H9 (cell line): ENCODE measurements at regions not wholly inside any gene's neighbourhood (a gene's known extent, or its start where the extent isn't known, plus 50 kb on each side); places are given as distances from the start of the nearest gene placed in this dataset.

Experiments
- DNase-seq: peaks from one replicate; pipeline ENCODE4 v3.0.0-alpha.2; 2017
- H2AFZ ChIP-seq: one replicate; pipeline ENCODE4 v1.6.1; 2013; ENCODE audit warnings: mild to moderate bottlenecking, low read length, control low read depth, moderate library complexity
- H2AK5ac ChIP-seq: 2 replicates; pipeline ENCODE4 v1.6.1; 2013; ENCODE audit warnings: low read length, control low read depth, mixed read lengths; ENCODE audit not compliant: insufficient read length
- H2BK120ac ChIP-seq: one replicate; pipeline ENCODE4 v1.6.1; 2013; ENCODE audit warnings: low read depth, mild to moderate bottlenecking, low read length, control low read depth, inconsistent platforms; ENCODE audit not compliant: poor library complexity, severe bottlenecking
- H2BK12ac ChIP-seq: 2 replicates; pipeline ENCODE4 v1.6.1; 2013; ENCODE audit warnings: low read length, control low read depth, mixed read lengths, low read depth; ENCODE audit not compliant: insufficient read length
- H2BK15ac ChIP-seq: 2 replicates; pipeline ENCODE4 v1.6.1; 2013; ENCODE audit warnings: low read depth, low read length, control low read depth
- H2BK20ac ChIP-seq: one replicate; pipeline ENCODE4 v1.6.1; 2013; ENCODE audit warnings: low read depth, mild to moderate bottlenecking, low read length, control low read depth, inconsistent platforms; ENCODE audit not compliant: poor library complexity, severe bottlenecking
- H2BK5ac ChIP-seq: 2 replicates; pipeline ENCODE4 v1.6.1; 2013; ENCODE audit warnings: low read length, control low read depth, mixed read lengths; ENCODE audit not compliant: insufficient read length
- H3K14ac ChIP-seq: 2 replicates; pipeline ENCODE4 v1.6.1; 2013; ENCODE audit warnings: low read length, control low read depth; ENCODE audit not compliant: insufficient read depth
- H3K18ac ChIP-seq: 2 replicates; pipeline ENCODE4 v1.6.1; 2013; ENCODE audit warnings: low read depth, mild to moderate bottlenecking, mixed read lengths, low read length, control low read depth; ENCODE audit not compliant: insufficient read length
- H3K23ac ChIP-seq: 2 replicates; pipeline ENCODE4 v1.6.1; 2013; ENCODE audit warnings: low read length, control low read depth, mixed read lengths, low read depth; ENCODE audit not compliant: insufficient read length
- H3K23me2 ChIP-seq: 2 replicates; pipeline ENCODE4 v1.6.1; 2013; ENCODE audit warnings: low read depth, mild to moderate bottlenecking, mixed read lengths, low read length, control low read depth; ENCODE audit not compliant: insufficient read length, poor library complexity, severe bottlenecking
- H3K27ac ChIP-seq: 2 replicates; pipeline ENCODE4 v1.5.1; 2013; ENCODE audit warnings: low read length, control low read depth, mixed read lengths, low read depth; ENCODE audit not compliant: insufficient read length
- H3K27me3 ChIP-seq: 2 replicates; pipeline ENCODE4 v1.6.1; 2013; ENCODE audit warnings: low read length, control low read depth, inconsistent platforms; ENCODE audit not compliant: insufficient read depth
- H3K4ac ChIP-seq: 2 replicates; pipeline ENCODE4 v1.6.1; 2013; ENCODE audit warnings: low read depth, mild to moderate bottlenecking, control low read depth, inconsistent platforms, low read length, moderate library complexity
- H3K4me1 ChIP-seq: 2 replicates; pipeline ENCODE4 v1.6.1; 2013; ENCODE audit warnings: low read length, control low read depth, inconsistent platforms; ENCODE audit not compliant: insufficient read depth
- H3K4me2 ChIP-seq: 2 replicates; pipeline ENCODE4 v1.6.1; 2013; ENCODE audit warnings: low read length, control low read depth, mixed read lengths; ENCODE audit not compliant: insufficient read length, insufficient read depth
- H3K56ac ChIP-seq: 2 replicates; pipeline ENCODE4 v1.6.1; 2013; ENCODE audit warnings: low read depth, mild to moderate bottlenecking, mixed read lengths, low read length, control low read depth; ENCODE audit not compliant: insufficient read length
- H3K79me1 ChIP-seq: 2 replicates; pipeline ENCODE4 v1.6.1; 2013; ENCODE audit warnings: low read depth, mild to moderate bottlenecking, moderate library complexity, low read length, control low read depth, inconsistent platforms; ENCODE audit not compliant: insufficient read depth, poor library complexity, severe bottlenecking
- H3K79me2 ChIP-seq: 2 replicates; pipeline ENCODE4 v1.6.1; 2013; ENCODE audit warnings: low read length, control low read depth, inconsistent platforms; ENCODE audit not compliant: insufficient read depth
- H3K9ac ChIP-seq: 2 replicates; pipeline ENCODE4 v1.6.1; 2013; ENCODE audit warnings: low read length, control low read depth, mixed read lengths; ENCODE audit not compliant: insufficient read length; ENCODE audit errors: extremely low read depth
- H3K9me3 ChIP-seq: one replicate; pipeline ENCODE4 v1.6.1; 2013; ENCODE audit warnings: low read depth, low read length, inconsistent platforms; ENCODE audit not compliant: control insufficient read depth
- H3T11ph ChIP-seq: one replicate; pipeline ENCODE4 v1.6.1; 2013; ENCODE audit warnings: mild to moderate bottlenecking, low read length, control low read depth, inconsistent platforms
- H4K20me1 ChIP-seq: one replicate; pipeline ENCODE4 v1.6.1; 2013; ENCODE audit not compliant: control insufficient read depth, insufficient read length, insufficient read depth
- H4K5ac ChIP-seq: 2 replicates; pipeline ENCODE4 v1.6.1; 2013; ENCODE audit warnings: low read depth, mild to moderate bottlenecking, mixed read lengths, low read length, control low read depth; ENCODE audit not compliant: insufficient read length
- H4K8ac ChIP-seq: replicated peaks from 2 replicates; pipeline ENCODE4 v1.6.1; 2013; ENCODE audit warnings: low read length, control low read depth, mixed read lengths, low read depth; ENCODE audit not compliant: insufficient read length
- H4K91ac ChIP-seq: 2 replicates; pipeline ENCODE4 v1.6.1; 2013; ENCODE audit warnings: low read depth, mild to moderate bottlenecking, moderate library complexity, mixed read lengths, low read length, control low read depth; ENCODE audit not compliant: insufficient read length
- H3K27ac Mint-ChIP-seq, 3 experiments: 2 replicates in 2 of 3; 3 replicates in 1 of 3; pipeline ENCODE4 v1.8.0; 2020 to 2021; ENCODE audit warnings: mixed read lengths in 3 of 3, mild to moderate bottlenecking in 1 of 3, moderate library complexity in 1 of 3
- H3K27me3 Mint-ChIP-seq: 2 replicates; pipeline ENCODE4 v1.8.0; 2021; ENCODE audit warnings: low read depth, mild to moderate bottlenecking, moderate library complexity, mixed read lengths
- H3K36me3 Mint-ChIP-seq, 3 experiments: 2 replicates in 2 of 3; 3 replicates in 1 of 3; pipeline ENCODE4 v1.8.0; 2020 to 2021; ENCODE audit warnings: low read depth in 3 of 3, mixed read lengths in 3 of 3; ENCODE audit not compliant: insufficient read depth in 1 of 3
- H3K4me1 Mint-ChIP-seq, 2 experiments: 2 replicates each; pipeline ENCODE4 v1.8.0; 2020; ENCODE audit warnings: mixed read lengths in 2 of 2
- H3K4me3 Mint-ChIP-seq, 2 experiments: 2 replicates in 1 of 2; 3 replicates in 1 of 2; pipeline ENCODE4 v1.8.0; 2020 to 2021; ENCODE audit warnings: mild to moderate bottlenecking in 2 of 2, mixed read lengths in 2 of 2, moderate library complexity in 1 of 2
- H3K9me3 Mint-ChIP-seq, 2 experiments: 2 replicates in 1 of 2; 3 replicates in 1 of 2; pipeline ENCODE4 v1.8.0; 2020; ENCODE audit warnings: mild to moderate bottlenecking in 2 of 2, mixed read lengths in 2 of 2, moderate library complexity in 1 of 2
- WGBS: extraction: QIAGEN DNeasy Blood & Tissue Kit; methylation state at CpG from one replicate; pipeline ENCODE4 v1.1.7; 2013; ENCODE audit warnings: missing lambda C conversion rate, low lambda C conversion rate, mixed read lengths; ENCODE audit not compliant: insufficient read length; ENCODE audit errors: extremely low coverage; 5-methylcytosine and 5-hydroxymethylcytosine counted together
- TF ChIP-seq, protein P1 (sequence below): fragments of 200-600 bp; sonication (generic); conservative IDR thresholded peaks from 3 replicates; pipeline ENCODE4 v1.8.0; 2021; ENCODE audit warnings: antibody characterized with exemption, mild to moderate bottlenecking

DNA sequence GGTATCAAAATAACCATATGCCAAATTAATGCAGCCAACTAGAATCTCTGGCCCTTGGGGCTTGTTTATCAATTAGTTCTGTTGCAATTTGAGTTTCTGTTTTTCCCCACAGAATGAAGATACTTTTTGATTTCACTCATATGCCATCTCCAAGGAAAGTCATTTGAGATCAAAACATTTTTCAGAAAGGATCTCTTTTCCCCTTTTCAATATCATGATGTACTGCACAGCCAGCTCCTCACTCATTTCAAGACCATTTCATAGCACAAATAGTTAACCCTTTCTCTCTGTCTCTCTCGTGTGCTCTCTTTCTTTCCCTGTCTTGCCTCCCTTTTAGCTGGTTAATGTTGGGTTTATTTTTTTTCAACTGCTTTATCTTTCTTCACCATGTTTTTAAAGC lies 387.3 kb downstream of the STK39 start:
- no peak overlapping the region for H3K18ac ChIP-seq
- H3K4ac ChIP-seq: no peak overlapping the region
- H3T11ph ChIP-seq: no peak overlapping the region
- no peak overlapping the region for H4K91ac ChIP-seq
- H3K79me2 ChIP-seq: no peaks in the 10 kb centered on the region
- no peak overlapping the region for H2BK12ac ChIP-seq
- H3K4me3 Mint-ChIP-seq: no peak overlapping the region
- H3K36me3 Mint-ChIP-seq: peaks cover 18 to 30% (median 25%) of the 10 kb centered on the region in 3 experiments
- no peaks in the 10 kb centered on the region for H3K23me2 ChIP-seq
- H3K14ac ChIP-seq: no peak overlapping the region
- H3K23ac ChIP-seq: no peak overlapping the region
- no CpG with 5 or more reads among the region's 1 CpG for WGBS
- H3K4me1 Mint-ChIP-seq: peaks cover 52 to 62% of the 10 kb centered on the region in 2 experiments
- no peaks in the 10 kb centered on the region for H3K27me3 ChIP-seq
- H3K9me3 Mint-ChIP-seq: peaks cover 21 to 25% of the 10 kb centered on the region in 2 experiments
- no peak overlapping the region for H4K5ac ChIP-seq
- H3K79me1 ChIP-seq: no peaks in the 10 kb centered on the region
- TF ChIP-seq, protein P1, sequence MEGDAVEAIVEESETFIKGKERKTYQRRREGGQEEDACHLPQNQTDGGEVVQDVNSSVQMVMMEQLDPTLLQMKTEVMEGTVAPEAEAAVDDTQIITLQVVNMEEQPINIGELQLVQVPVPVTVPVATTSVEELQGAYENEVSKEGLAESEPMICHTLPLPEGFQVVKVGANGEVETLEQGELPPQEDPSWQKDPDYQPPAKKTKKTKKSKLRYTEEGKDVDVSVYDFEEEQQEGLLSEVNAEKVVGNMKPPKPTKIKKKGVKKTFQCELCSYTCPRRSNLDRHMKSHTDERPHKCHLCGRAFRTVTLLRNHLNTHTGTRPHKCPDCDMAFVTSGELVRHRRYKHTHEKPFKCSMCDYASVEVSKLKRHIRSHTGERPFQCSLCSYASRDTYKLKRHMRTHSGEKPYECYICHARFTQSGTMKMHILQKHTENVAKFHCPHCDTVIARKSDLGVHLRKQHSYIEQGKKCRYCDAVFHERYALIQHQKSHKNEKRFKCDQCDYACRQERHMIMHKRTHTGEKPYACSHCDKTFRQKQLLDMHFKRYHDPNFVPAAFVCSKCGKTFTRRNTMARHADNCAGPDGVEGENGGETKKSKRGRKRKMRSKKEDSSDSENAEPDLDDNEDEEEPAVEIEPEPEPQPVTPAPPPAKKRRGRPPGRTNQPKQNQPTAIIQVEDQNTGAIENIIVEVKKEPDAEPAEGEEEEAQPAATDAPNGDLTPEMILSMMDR: no peak
- no peak overlapping the region for H3K56ac ChIP-seq
- H2BK5ac ChIP-seq: no peak overlapping the region
- H2AFZ ChIP-seq: no peak overlapping the region
- H2AK5ac ChIP-seq: no peak overlapping the region
- H3K4me1 ChIP-seq: peaks cover 5% of the 10 kb centered on the region; the same call in 1 of the 2 replicates
- no peak overlapping the region for H2BK120ac ChIP-seq
- H2BK20ac ChIP-seq: no peak overlapping the region
- no peaks in the 10 kb centered on the region for H4K20me1 ChIP-seq
- no peak overlapping the region for H3K4me2 ChIP-seq
- no peaks in the 10 kb centered on the region for H3K27me3 Mint-ChIP-seq
- H3K9ac ChIP-seq: no peak overlapping the region
- H3K27ac Mint-ChIP-seq: peak overlapping the region; percentile 12 to 96 (median 92); a peak in 6 of 7 replicates
- H3K27ac ChIP-seq: no peak overlapping the region
- DNase-seq: no peak
- no peak overlapping the region for H2BK15ac ChIP-seq
- no peak overlapping the region for H4K8ac ChIP-seq
- H3K9me3 ChIP-seq: peaks cover 5% of the 10 kb centered on the region
